ENCODE measurements at regions not wholly inside any gene's neighbourhood (a gene's known extent, or its start where the extent isn't known, plus 50 kb on each side); places are given as distances from the start of the nearest gene placed in this dataset.

DNA sequence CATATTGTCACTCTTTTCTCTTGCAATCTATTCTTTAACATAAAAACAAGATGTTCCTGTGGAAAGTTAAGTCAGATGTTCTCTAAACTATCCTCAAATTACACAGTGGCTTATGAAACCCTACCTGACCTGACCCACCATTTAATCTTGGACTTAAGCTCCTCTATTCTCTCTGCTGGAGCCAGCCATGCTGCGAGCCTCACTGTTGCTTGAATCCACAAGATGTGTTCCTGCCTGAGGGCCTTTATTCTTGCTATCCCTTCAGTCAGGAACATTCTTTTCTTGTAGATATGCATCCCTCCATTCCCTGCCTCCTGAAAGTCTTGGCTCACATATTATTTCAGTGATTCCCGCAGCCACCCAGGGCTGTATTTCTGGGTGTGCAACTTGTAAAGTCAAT, 283.2 kb downstream of the EPHA7 start:
- no peaks in the 10 kb centered on the region for H3K9me3 Mint-ChIP-seq
- H3K4me3 Mint-ChIP-seq: no peak overlapping the region
- Histone ChIP-seq H4K20me1 (ENCODE audit: insufficient read depth, low read length) (no peaks in the 10 kb centered on the region), H3K27me3 (ENCODE audit: control insufficient read depth in 2 of 2, insufficient read depth in 2 of 2, low read length in 2 of 2) (no peaks in the 10 kb centered on the region), H3K4me2 (replicated peaks; ENCODE audit: extremely low read depth, low read length, poor library complexity, severe bottlenecking) (no peak overlapping the region), H3K4me1 (ENCODE audit: control insufficient read depth in 1 of 2, insufficient read depth in 2 of 2, low read length in 2 of 2) (no peaks in the 10 kb centered on the region), H2AFZ (ENCODE audit: insufficient read depth, low read depth, low read length, poor library complexity, severe bottlenecking) (no peak overlapping the region), H3K79me2 (ENCODE audit: insufficient read depth, low read length) (no peaks in the 10 kb centered on the region), H3K9me3 (replicated peaks in 1 of 2; ENCODE audit: control insufficient read depth in 1 of 2, insufficient read depth in 1 of 2, low read length in 2 of 2) (no peaks in the 10 kb centered on the region), H3K27ac (ENCODE audit: low read depth in 1 of 2, low read length in 2 of 2) (no peak overlapping the region), H3K9ac (ENCODE audit: insufficient read depth, low read length, poor library complexity, severe bottlenecking) (no peak overlapping the region), H3K4me3 (replicated peaks in 1 of 3; ENCODE audit: low read depth in 2 of 3, low read length in 3 of 3) (no peak overlapping the region), H3K36me3 (replicated peaks in 1 of 2; ENCODE audit: control insufficient read depth in 1 of 2, insufficient read depth in 2 of 2, low read length in 2 of 2) (no peaks in the 10 kb centered on the region)
- H3K27ac Mint-ChIP-seq: no peak overlapping the region
- intact Hi-C loops (cut with micrococcal nuclease): no loop called here
- no peaks in the 10 kb centered on the region for H3K27me3 Mint-ChIP-seq (ENCODE audit: low read depth in 3 of 3)
- 80% methylated on average over 1 of the region's 2 CpGs for WGBS (ENCODE audit: insufficient coverage)
- no peaks in the 10 kb centered on the region for H3K36me3 Mint-ChIP-seq
- TF ChIP-seq, protein P1, sequence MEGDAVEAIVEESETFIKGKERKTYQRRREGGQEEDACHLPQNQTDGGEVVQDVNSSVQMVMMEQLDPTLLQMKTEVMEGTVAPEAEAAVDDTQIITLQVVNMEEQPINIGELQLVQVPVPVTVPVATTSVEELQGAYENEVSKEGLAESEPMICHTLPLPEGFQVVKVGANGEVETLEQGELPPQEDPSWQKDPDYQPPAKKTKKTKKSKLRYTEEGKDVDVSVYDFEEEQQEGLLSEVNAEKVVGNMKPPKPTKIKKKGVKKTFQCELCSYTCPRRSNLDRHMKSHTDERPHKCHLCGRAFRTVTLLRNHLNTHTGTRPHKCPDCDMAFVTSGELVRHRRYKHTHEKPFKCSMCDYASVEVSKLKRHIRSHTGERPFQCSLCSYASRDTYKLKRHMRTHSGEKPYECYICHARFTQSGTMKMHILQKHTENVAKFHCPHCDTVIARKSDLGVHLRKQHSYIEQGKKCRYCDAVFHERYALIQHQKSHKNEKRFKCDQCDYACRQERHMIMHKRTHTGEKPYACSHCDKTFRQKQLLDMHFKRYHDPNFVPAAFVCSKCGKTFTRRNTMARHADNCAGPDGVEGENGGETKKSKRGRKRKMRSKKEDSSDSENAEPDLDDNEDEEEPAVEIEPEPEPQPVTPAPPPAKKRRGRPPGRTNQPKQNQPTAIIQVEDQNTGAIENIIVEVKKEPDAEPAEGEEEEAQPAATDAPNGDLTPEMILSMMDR (IDR thresholded peaks at IDR 0.05): no peak
- DNase-seq: no peak
- no peaks in the 10 kb centered on the region for H3K4me1 Mint-ChIP-seq

DNA sequence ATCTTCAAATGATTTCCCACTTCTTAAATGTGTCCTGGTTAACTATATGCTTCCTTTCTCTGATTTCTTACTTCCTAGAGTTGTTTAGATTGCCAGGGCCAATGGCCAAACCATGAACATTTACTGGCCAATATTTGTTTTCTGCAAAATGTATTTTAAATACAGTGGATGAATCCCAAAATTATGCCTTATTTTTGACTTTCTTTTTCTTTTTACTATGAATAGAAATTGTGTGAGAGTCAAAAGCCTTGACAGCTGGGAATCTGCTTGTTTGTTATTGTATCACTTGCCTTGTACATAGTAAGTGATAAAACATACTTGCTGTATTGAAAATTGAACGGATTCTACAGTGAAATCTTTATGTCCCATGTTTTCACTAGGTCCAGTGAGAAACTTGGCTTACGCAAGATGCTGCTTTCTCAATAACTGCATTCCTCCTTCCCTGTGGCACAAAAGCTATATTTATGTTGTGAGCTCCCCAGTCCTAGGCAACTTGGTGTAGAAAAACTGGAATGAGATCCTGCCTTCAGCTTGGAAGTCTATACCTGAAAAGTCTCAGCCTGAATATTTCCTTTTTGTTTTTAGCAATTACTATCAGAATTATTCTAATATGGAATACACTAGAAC, 295.2 kb downstream of the EPHA7 start:
- H3K27me3 ChIP-seq (ENCODE audit: control insufficient read depth in 2 of 2, insufficient read depth in 2 of 2, low read length in 2 of 2): no peaks in the 10 kb centered on the region
- H4K20me1 ChIP-seq (ENCODE audit: insufficient read depth, low read length): no peaks in the 10 kb centered on the region
- no peak overlapping the region for H3K4me3 Mint-ChIP-seq
- no peaks in the 10 kb centered on the region for H3K36me3 Mint-ChIP-seq
- no peak for DNase-seq
- H3K9me3 Mint-ChIP-seq: peaks cover 0 to 1% (median 0%) of the 10 kb centered on the region in 7 donors
- H3K4me2 ChIP-seq (replicated peaks; ENCODE audit: extremely low read depth, low read length, poor library complexity, severe bottlenecking): no peak overlapping the region
- no peaks in the 10 kb centered on the region for H3K36me3 ChIP-seq (replicated peaks in 1 of 2; ENCODE audit: control insufficient read depth in 1 of 2, insufficient read depth in 2 of 2, low read length in 2 of 2)
- H3K27me3 Mint-ChIP-seq (ENCODE audit: low read depth in 3 of 3): peaks cover 0 to 2% (median 0%) of the 10 kb centered on the region in 3 donors
- no peak overlapping the region for H2AFZ ChIP-seq (ENCODE audit: insufficient read depth, low read depth, low read length, poor library complexity, severe bottlenecking)
- no peaks in the 10 kb centered on the region for H3K79me2 ChIP-seq (ENCODE audit: insufficient read depth, low read length)
- H3K4me1 Mint-ChIP-seq: no peaks in the 10 kb centered on the region
- H3K9me3 ChIP-seq (replicated peaks in 1 of 2; ENCODE audit: control insufficient read depth in 1 of 2, insufficient read depth in 1 of 2, low read length in 2 of 2): no peaks in the 10 kb centered on the region
- no peak overlapping the region for H3K27ac Mint-ChIP-seq
- no peaks in the 10 kb centered on the region for H3K4me1 ChIP-seq (ENCODE audit: control insufficient read depth in 1 of 2, insufficient read depth in 2 of 2, low read length in 2 of 2)
- TF ChIP-seq, protein P1 (IDR thresholded peaks at IDR 0.05): no peak
- intact Hi-C loops (cut with micrococcal nuclease): no loop called here
- H3K4me3 ChIP-seq (replicated peaks in 1 of 3; ENCODE audit: low read depth in 2 of 3, low read length in 3 of 3): no peak overlapping the region
- WGBS (ENCODE audit: insufficient coverage): 100% methylated on average over 1 of the region's 2 CpGs
- H3K9ac ChIP-seq (ENCODE audit: insufficient read depth, low read length, poor library complexity, severe bottlenecking): no peak overlapping the region
- H3K27ac ChIP-seq (ENCODE audit: low read depth in 1 of 2, low read length in 2 of 2): no peak overlapping the region
